ENCODE measurements at regions not wholly inside any gene's neighbourhood (a gene's known extent, or its start where the extent isn't known, plus 50 kb on each side); places are given as distances from the start of the nearest gene placed in this dataset.
"Not testable (repeated sequence)": the region's sequence is repeated elsewhere in the genome, so short reads cannot be mapped to it uniquely, and the experiment has no call there.

GRCh38 chr10:59435707-59436106, 73.4 kb upstream of the FAM13C start:
- no peak for DNase-seq

- no peak for DNase-seq
Observed at GRCh38 chr10:59434463-59435321, 72.3 kb upstream of the FAM13C start.

- DNase-seq = no peak
Observed at GRCh38 chr10:59433720-59434428, 71.5 kb upstream of the FAM13C start.

- no peak for DNase-seq
Observed at GRCh38 chr10:59432207-59432900, 70.0 kb upstream of the FAM13C start.

GRCh38 chr10:59413795-59414194, 51.4 kb upstream of the FAM13C start:
- not testable (repeated sequence) for DNase-seq
